Activated CD4-positive, alpha-beta T cell treated with anti-CD3 and anti-CD28 coated beads for 36 hours (primary cell): ENCODE measurements at regions not wholly inside any gene's neighbourhood (a gene's known extent, or its start where the extent isn't known, plus 50 kb on each side); places are given as distances from the start of the nearest gene placed in this dataset.
"Not testable (repeated sequence)": the region's sequence is repeated elsewhere in the genome, so short reads cannot be mapped to it uniquely, and the experiment has no call there.

ENCODE experiments used
- ATAC-seq: fragments of 200-7000 bp; cut with Tn5 transposase; one replicate; pipeline ENCODE4 v1.10.0; 2021; ENCODE audit warnings: mild to moderate bottlenecking, moderate library complexity
- CTCF ChIA-PET: fragments of 350-600 bp; sonication (Branson Sonifier 250); formaldehyde crosslinking; loops from one replicate; lab custom pipeline; 2021; ENCODE audit warnings: antibody characterized with exemption; lab: Charles Lee
- POLR2A ChIA-PET: fragments of 350-600 bp; sonication (Branson Sonifier 250); formaldehyde crosslinking; loops from one replicate; lab custom pipeline; 2021; ENCODE audit warnings: antibody characterized with exemption, inconsistent platforms; lab: Charles Lee
- DNase-seq: peaks from one replicate; pipeline ENCODE4 v3.0.0-alpha.2; 2020
- H3K27ac Mint-ChIP-seq: one replicate; pipeline ENCODE4 v1.8.0; 2021; ENCODE audit warnings: mixed read lengths
- H3K27me3 Mint-ChIP-seq: one replicate; pipeline ENCODE4 v1.8.0; 2021; ENCODE audit warnings: mixed read lengths
- H3K36me3 Mint-ChIP-seq: one replicate; pipeline ENCODE4 v1.8.0; 2021; ENCODE audit warnings: low read depth, mixed read lengths
- H3K4me1 Mint-ChIP-seq: one replicate; pipeline ENCODE4 v1.8.0; 2021; ENCODE audit warnings: mixed read lengths
- H3K4me3 Mint-ChIP-seq: one replicate; pipeline ENCODE4 v1.8.0; 2021; ENCODE audit warnings: mild to moderate bottlenecking, moderate library complexity, mixed read lengths
- H3K9me3 Mint-ChIP-seq: one replicate; pipeline ENCODE4 v1.8.0; 2021; ENCODE audit warnings: low read depth, mixed read lengths
- intact Hi-C, 2 experiments: fragments of 100-400 bp; cut with DNase I in 1 of 2; cut with micrococcal nuclease in 1 of 2; formaldehyde crosslinking; loops; one replicate each; pipeline versions ENCODE4 v1.14.2 to v1.15.1; 2022 to 2024; cut with DNase I, micrococcal nuclease

DNA sequence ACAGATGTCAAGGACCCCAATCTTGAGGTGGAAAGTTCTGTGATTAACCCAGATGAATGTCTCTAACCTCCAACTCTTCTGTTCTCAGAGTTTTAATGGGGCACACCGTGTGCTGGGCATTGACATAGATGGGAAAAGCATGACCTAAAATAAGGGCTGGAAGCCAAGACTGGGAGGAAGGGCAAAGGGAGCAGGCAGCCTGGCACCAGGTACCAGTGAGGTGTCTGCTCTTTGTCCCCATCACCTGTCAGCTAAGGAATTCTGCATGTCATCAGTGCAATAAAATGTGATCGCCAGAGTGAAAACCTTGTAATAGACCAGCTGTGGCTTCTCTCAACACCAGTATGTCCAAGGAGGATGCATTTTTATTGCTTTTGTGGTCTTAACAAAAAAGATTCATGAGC lies 143.5 kb upstream of the TPM1 start:
- Mint-ChIP-seq H3K4me3 (no peak overlapping the region), H3K4me1 (no peaks in the 10 kb centered on the region), H3K27ac (no peak overlapping the region), H3K27me3 (peaks cover 8% of the 10 kb centered on the region), H3K9me3 (no peaks in the 10 kb centered on the region), H3K36me3 (no peaks in the 10 kb centered on the region)
- no peak for DNase-seq
- ChIA-PET CTCF (interaction anchor here (0.6 kb wide), 1 partner anchor 523 kb away, joined by 4 read pairs; no protein-coding TSS in a partner anchor), POLR2A (no interaction called here)
- no peak for ATAC-seq
- intact Hi-C loops: no loop called here

DNA sequence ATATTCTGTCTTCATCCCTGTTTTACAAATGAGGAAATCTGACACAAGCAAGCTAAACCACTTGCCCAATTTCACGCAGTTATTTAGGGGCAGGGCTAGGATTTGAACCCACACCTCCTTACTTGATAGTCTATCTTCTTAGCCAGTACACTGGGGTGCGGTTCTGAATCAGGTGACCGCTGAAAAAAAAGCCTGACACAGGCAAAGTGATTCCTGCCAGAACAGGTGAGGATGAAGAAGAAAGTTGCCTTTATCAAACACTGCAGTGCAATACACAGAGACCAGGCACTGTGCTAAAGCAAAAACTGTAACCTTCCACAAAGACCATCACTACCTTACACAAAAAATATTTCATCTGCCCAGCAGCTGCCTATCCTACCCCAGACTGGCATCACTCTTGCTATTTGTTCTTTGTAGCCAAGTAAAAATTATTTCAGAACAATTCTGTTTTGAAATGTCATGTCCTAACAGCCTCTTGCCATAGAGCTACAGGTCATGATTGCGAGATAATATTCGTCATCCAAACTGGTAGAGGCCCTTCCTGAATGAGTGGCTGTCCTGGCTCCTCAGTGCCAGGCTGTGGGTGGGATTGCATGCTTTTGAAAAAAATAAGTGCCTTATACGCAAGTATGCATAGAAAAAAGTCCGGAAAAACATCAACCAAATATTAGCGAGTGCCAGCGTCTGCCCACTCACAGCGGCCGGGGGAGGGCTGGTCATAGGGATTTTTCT lies 142.3 kb upstream of the TPM1 start:
- Mint-ChIP-seq H3K9me3 (no peaks in the 10 kb centered on the region), H3K4me3 (no peak overlapping the region), H3K36me3 (no peaks in the 10 kb centered on the region), H3K27me3 (peaks cover 8% of the 10 kb centered on the region), H3K27ac (no peak overlapping the region), H3K4me1 (no peaks in the 10 kb centered on the region)
- ATAC-seq: no peak
- ChIA-PET CTCF (interaction anchor here (1.3 kb wide), 1 partner anchor 194 kb away, joined by 5 read pairs; no protein-coding TSS in a partner anchor), POLR2A (no interaction called here)
- no peak for DNase-seq
- intact Hi-C loops: loop anchor here in 1 of 2 experiments (5.0 kb wide), 1 partner anchor 502 kb away; no protein-coding TSS in a partner anchor

- Mint-ChIP-seq H3K9me3 (no peaks in the 10 kb centered on the region), H3K27me3 (peaks cover 8% of the 10 kb centered on the region), H3K36me3 (no peaks in the 10 kb centered on the region), H3K4me1 (no peaks in the 10 kb centered on the region), H3K4me3 (no peak overlapping the region), H3K27ac (no peak overlapping the region)
- CTCF ChIA-PET: interaction anchor here (0.8 to 0.9 kb wide), 2 partner anchors 12 to 194 kb away, joined by 3 read pairs; no protein-coding TSS in a partner anchor
- DNase-seq (no peak), ATAC-seq (no peak)
- POLR2A ChIA-PET: no interaction called here
- intact Hi-C loops: loop anchor here in 1 of 2 experiments (5.0 kb wide), 1 partner anchor 501 kb away; no protein-coding TSS in a partner anchor
Measured at GRCh38 chr15:62901087-62901486, 141.5 kb upstream of the TPM1 start.

- intact Hi-C loops: loop anchor here in 1 of 2 experiments (5.0 kb wide), 1 partner anchor 500 kb away; no protein-coding TSS in a partner anchor
- POLR2A ChIA-PET: interaction anchor here (0.6 kb wide), 1 partner anchor 62 kb away, joined by 5 read pairs; no protein-coding TSS in a partner anchor
- H3K9me3 Mint-ChIP-seq: no peaks in the 10 kb centered on the region
- no peaks in the 10 kb centered on the region for H3K4me1 Mint-ChIP-seq
- H3K27ac Mint-ChIP-seq: no peak overlapping the region
- H3K27me3 Mint-ChIP-seq: peaks cover 8% of the 10 kb centered on the region
- ATAC-seq (no peak), DNase-seq (no peak)
- no peaks in the 10 kb centered on the region for H3K36me3 Mint-ChIP-seq
- no peak overlapping the region for H3K4me3 Mint-ChIP-seq
- CTCF ChIA-PET: interaction anchor here (0.8 to 0.9 kb wide), 2 partner anchors 11 to 193 kb away, joined by 3 read pairs; no protein-coding TSS in a partner anchor
Measured at GRCh38 chr15:62901909-62902546, 140.5 kb upstream of the TPM1 start.

DNA sequence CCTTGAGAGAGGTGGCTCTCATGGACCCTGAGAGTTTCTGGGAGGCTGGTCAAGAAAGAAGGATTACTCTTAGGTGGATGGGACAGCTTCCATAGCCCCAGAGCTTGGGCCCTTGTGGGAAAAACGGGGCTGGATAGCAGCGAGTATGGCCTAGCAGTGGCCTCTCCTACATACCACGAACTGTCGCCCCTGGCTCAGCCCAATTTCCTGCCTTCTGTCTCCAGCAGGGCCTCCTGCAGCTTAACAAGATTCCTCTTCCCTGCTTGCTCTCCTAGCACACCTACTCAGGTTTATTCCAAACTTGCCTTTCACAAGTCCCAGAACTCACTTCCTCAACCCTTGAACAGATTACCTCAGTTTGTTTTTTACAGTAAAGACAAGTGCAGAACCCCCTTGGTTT lies 139.7 kb upstream of the TPM1 start:
- Mint-ChIP-seq H3K9me3 (no peaks in the 10 kb centered on the region), H3K36me3 (no peaks in the 10 kb centered on the region), H3K4me1 (no peaks in the 10 kb centered on the region), H3K27me3 (peaks cover 5% of the 10 kb centered on the region), H3K4me3 (no peak overlapping the region), H3K27ac (no peak overlapping the region)
- ChIA-PET CTCF (interaction anchor here (0.6 to 2.3 kb wide), 4 partner anchors 37 to 694 kb away, joined by 3 to 10 read pairs (median 3); no protein-coding TSS in a partner anchor), POLR2A (no interaction called here)
- ATAC-seq (no peak), DNase-seq (no peak)
- intact Hi-C loops: loop anchor here in 1 of 2 experiments (5.0 kb wide), 1 partner anchor 499 kb away; no protein-coding TSS in a partner anchor

- no peak for DNase-seq
- Mint-ChIP-seq H3K27me3 (peaks cover under 1% of the 10 kb centered on the region), H3K9me3 (no peaks in the 10 kb centered on the region), H3K36me3 (no peaks in the 10 kb centered on the region), H3K27ac (no peak overlapping the region), H3K4me3 (no peak overlapping the region), H3K4me1 (no peaks in the 10 kb centered on the region)
- POLR2A ChIA-PET: no interaction called here
- intact Hi-C loops: loop anchor here in 1 of 2 experiments (5.0 kb wide), 1 partner anchor 499 kb away; no protein-coding TSS in a partner anchor
- CTCF ChIA-PET: interaction anchor here (0.6 to 2.3 kb wide), 6 partner anchors 20 to 693 kb away, joined by 3 to 10 read pairs (median 3); no protein-coding TSS in a partner anchor
- ATAC-seq: no peak
Measured at GRCh38 chr15:62903437-62903836, 139.1 kb upstream of the TPM1 start.

DNA sequence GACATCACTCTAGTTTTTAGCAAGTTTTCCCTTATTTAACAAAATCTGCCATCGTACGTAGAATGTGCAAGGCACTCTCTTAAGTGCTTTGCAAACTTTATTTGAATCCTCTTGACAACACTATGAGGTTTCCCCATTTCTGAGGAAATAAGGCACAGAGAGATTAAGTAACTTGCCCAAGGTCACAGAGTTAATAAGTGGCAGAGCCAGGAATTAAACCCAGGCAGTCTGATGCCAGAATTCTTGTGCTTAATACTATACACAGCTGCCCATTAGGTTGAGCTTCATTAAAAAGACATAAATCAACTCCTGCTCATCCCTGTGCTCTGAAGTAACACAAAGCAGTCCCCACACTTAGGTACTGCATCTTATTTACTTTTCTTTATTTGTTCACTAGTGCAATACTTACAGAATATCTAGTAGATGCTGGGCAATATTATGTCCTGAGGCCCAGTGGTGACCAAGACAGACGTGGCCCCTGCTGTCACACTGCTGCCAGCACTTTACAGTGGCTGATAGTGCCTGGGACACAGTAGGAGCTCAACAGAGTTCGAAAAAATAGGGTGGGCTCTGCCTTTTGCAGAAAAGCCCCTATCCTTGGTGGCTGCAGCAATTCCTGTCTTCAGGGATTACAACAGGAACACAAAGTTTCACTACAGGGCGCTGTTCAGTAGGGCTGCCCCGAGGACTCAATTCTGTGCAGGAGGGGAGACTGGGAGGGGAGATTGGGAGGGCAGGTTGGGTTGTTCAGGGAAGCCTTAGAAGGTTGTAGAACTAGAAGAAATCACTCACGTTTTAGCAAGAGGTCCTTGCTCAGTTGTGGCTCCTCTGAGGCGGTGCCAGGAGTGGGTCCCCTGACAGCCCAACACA lies 138.3 kb upstream of the TPM1 start:
- ChIA-PET POLR2A (no interaction called here), CTCF (interaction anchor here (0.9 to 2.3 kb wide), 6 partner anchors 15 to 190 kb away, joined by 3 to 10 read pairs (median 4); no protein-coding TSS in a partner anchor)
- no peak overlapping the region for H3K4me3 Mint-ChIP-seq
- H3K27me3 Mint-ChIP-seq: no peaks in the 10 kb centered on the region
- H3K27ac Mint-ChIP-seq: no peak overlapping the region
- no peak for ATAC-seq
- peak; percentile 67 for DNase-seq
- intact Hi-C loops: loop anchor here (1.0 to 5.0 kb wide), 4 partner anchors 55 to 499 kb away; no protein-coding TSS in a partner anchor
- no peaks in the 10 kb centered on the region for H3K4me1 Mint-ChIP-seq
- H3K36me3 Mint-ChIP-seq: no peaks in the 10 kb centered on the region
- no peaks in the 10 kb centered on the region for H3K9me3 Mint-ChIP-seq

DNA sequence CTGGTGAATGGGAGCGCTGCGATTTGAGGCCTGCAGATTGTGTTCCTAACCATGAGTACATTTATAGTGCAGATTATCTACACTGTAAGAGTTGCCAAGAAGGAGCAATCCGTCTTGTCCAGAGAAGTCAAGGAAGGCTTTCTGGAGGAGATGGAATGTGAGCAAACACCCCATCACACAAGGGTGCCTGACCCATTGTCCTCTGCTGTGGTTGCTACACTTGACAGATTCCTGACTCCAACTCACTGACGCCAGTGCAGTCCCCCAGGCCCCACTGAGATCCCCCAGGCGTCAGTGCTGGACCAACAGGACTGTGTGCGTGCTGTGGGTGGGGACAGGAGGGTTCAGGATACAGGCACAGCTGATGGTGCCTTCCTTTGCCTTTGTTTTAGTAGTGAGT lies 135.9 kb upstream of the TPM1 start:
- intact Hi-C loops: no loop called here
- H3K9me3 Mint-ChIP-seq: no peaks in the 10 kb centered on the region

DNA sequence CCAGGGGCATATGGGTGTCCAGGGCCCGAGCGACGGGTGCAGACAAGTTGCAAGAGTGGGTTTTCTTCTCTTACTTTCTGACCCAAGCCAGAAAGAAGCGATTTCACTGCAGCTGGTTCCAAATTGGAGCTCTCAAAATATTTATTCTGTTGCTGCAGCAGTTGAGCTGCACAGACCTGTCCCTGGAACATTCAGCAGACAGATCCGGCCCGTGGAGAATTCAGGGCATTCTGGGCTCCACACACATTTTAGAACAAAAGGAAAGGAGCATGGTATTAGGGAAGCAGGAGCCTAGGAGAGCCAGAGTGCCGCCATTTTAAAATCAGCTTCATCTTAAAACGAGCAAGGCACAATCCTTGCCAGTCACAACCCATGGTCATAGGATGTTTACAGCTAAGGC lies 135.3 kb upstream of the TPM1 start:
- intact Hi-C loops: no loop called here
- ATAC-seq (no peak), DNase-seq (no peak)
- no peaks in the 10 kb centered on the region for H3K27me3 Mint-ChIP-seq
- ChIA-PET CTCF (interaction anchor here (0.8 to 0.9 kb wide), 2 partner anchors 63 to 112 kb away, joined by 3 to 5 read pairs; no protein-coding TSS in a partner anchor), POLR2A (no interaction called here)
- no peaks in the 10 kb centered on the region for H3K36me3 Mint-ChIP-seq
- no peaks in the 10 kb centered on the region for H3K9me3 Mint-ChIP-seq
- H3K27ac Mint-ChIP-seq: no peak overlapping the region
- no peak overlapping the region for H3K4me3 Mint-ChIP-seq
- no peaks in the 10 kb centered on the region for H3K4me1 Mint-ChIP-seq

More for the DNA sequence above, 135.9 kb upstream of the TPM1 start:
- H3K4me3 Mint-ChIP-seq: no peak overlapping the region
- ChIA-PET POLR2A (no interaction called here), CTCF (interaction anchor here (1.0 kb wide), 1 partner anchor 9 kb away, joined by 3 read pairs; no protein-coding TSS in a partner anchor)
- DNase-seq (no peak), ATAC-seq (no peak)
- no peaks in the 10 kb centered on the region for H3K27me3 Mint-ChIP-seq
- H3K4me1 Mint-ChIP-seq: no peaks in the 10 kb centered on the region
- no peak overlapping the region for H3K27ac Mint-ChIP-seq
- H3K36me3 Mint-ChIP-seq: no peaks in the 10 kb centered on the region

DNA sequence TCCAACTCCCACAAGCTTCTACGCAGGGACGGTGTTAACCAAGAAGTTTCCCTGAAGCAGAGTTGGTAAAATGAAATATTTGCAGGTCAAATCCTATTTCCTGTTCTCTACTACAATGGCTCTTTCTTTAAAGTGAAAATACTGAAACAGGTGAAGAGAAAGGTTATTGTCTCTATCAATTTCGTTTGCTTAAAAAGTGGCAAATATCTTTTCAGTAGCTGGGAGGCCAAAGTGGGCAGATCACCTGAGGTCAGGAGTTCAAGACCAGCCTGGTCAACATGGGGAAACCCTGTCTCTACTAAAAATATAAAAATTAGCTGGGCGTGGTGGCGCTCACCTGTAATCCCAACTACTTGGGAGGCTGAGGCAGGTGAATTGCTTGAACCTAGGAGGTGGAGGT lies 134.2 kb upstream of the TPM1 start:
- H3K27ac Mint-ChIP-seq, H3K4me3 Mint-ChIP-seq, H3K27me3 Mint-ChIP-seq, DNase-seq, POLR2A ChIA-PET, H3K9me3 Mint-ChIP-seq, ATAC-seq, H3K4me1 Mint-ChIP-seq, H3K36me3 Mint-ChIP-seq, intact Hi-C loops: not testable (repeated sequence)
- CTCF ChIA-PET: interaction anchor here (0.8 kb wide), 1 partner anchor 24 kb away, joined by 3 read pairs; no protein-coding TSS in a partner anchor
